Tibial nerve (tissue), 4 donors: ENCODE measurements at regions not wholly inside any gene's neighbourhood (a gene's known extent, or its start where the extent isn't known, plus 50 kb on each side); places are given as distances from the start of the nearest gene placed in this dataset.

Experiments used
- DNase-seq, 2 donors: peaks; one replicate each; pipeline ENCODE4 v3.0.0-alpha.2; 2019; ENCODE audit warnings: low spot score in 2 of 2
- H3K27ac ChIP-seq, 4 donors: fragments of 200-600 bp; sonication (generic) in 3 of 4; one replicate each; pipeline ENCODE4 v1.5.1; 2017 to 2019; ENCODE audit warnings: mild to moderate bottlenecking in 1 of 4
- H3K27me3 ChIP-seq, 2 donors: fragments of 200-600 bp; sonication (generic) in 1 of 2; one replicate each; pipeline versions ENCODE4 v1.5.1 to v1.6.0; 2017 to 2019
- H3K36me3 ChIP-seq, 3 donors: fragments of 200-600 bp; sonication (generic); one replicate each; pipeline ENCODE4 v1.5.1; 2018 to 2019
- H3K4me1 ChIP-seq, 4 donors: fragments of 200-600 bp; sonication (generic) in 3 of 4; one replicate each; pipeline ENCODE4 v1.5.1; 2017 to 2019
- H3K4me3 ChIP-seq, 4 donors: fragments of 200-600 bp; sonication (generic) in 3 of 4; one replicate each; pipeline ENCODE4 v1.5.1; 2017 to 2019; ENCODE audit warnings: mild to moderate bottlenecking in 1 of 4, moderate library complexity in 1 of 4
- H3K9me3 ChIP-seq, 4 donors: fragments of 200-600 bp; sonication (generic) in 3 of 4; one replicate each; pipeline ENCODE4 v1.5.1; 2017 to 2019
- CTCF ChIP-seq, 5 experiments: fragments of 200-600 bp in 3 of 5; fragments of 450-650 bp in 2 of 5; sonication (generic) in 3 of 5; IDR thresholded peaks; one replicate each; pipeline ENCODE4 v1.5.1; 2016 to 2019; ENCODE audit warnings: antibody characterized with exemption in 5 of 5, mild to moderate bottlenecking in 3 of 5, moderate library complexity in 2 of 5
- EP300 ChIP-seq, 2 donors: sonication (generic); formaldehyde crosslinking; IDR thresholded peaks; one replicate each; pipeline ENCODE4 v1.6.1; 2017; ENCODE audit warnings: antibody characterized with exemption in 2 of 2, mild to moderate bottlenecking in 1 of 2
- POLR2A ChIP-seq, 2 donors: fragments of 450-650 bp; IDR thresholded peaks; one replicate each; pipeline ENCODE4 v1.6.1; 2017; ENCODE audit warnings: antibody characterized with exemption in 2 of 2, mild to moderate bottlenecking in 2 of 2, moderate library complexity in 2 of 2
- WGBS, 2 donors: methylation state at CpG; one replicate each; pipeline ENCODE4 v1.1.5; 2018; 5-methylcytosine and 5-hydroxymethylcytosine counted together

- no peaks in the 10 kb centered on the region for H3K4me1 ChIP-seq
- TF ChIP-seq POLR2A (IDR thresholded peaks at IDR 0.05) (no peak), CTCF (IDR thresholded peaks at IDR 0.05) (no peak), EP300 (IDR thresholded peaks at IDR 0.05) (no peak)
- no peaks in the 10 kb centered on the region for H3K9me3 ChIP-seq
- DNase-seq, result no peak
- H3K36me3 ChIP-seq, result no peaks in the 10 kb centered on the region
- no peak overlapping the region for H3K27ac ChIP-seq
- 34 to 35% methylated on average over 1 of the region's 1 CpG for WGBS, 2 donors
- H3K27me3 ChIP-seq, result no peaks in the 10 kb centered on the region
- no peak overlapping the region for H3K4me3 ChIP-seq
These were observed 634.4 kb upstream of the C9orf72 start for GRCh38 chr9:28207657-28208056.

DNA sequence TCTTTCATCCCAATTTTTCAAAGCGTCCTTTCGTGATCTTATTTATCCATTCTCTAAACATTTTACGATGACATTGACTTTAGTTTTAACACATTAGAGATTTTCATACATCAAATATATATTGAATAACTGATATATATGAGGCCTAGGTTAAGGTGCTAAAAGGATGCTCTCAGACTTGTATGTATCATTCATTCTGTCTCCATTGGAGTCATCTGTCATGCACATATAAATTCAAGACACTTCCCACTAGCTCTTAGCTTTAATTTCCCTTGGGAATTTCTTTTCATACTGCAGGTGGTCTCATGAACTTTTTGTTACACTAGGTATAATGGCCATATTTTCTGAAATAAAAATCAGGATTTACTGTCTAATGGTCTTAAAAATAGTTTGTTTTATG, 635.8 kb upstream of the C9orf72 start:
- H3K36me3 ChIP-seq, result no peaks in the 10 kb centered on the region
- H3K27me3 ChIP-seq, result no peaks in the 10 kb centered on the region
- no peak for DNase-seq
- no peaks in the 10 kb centered on the region for H3K9me3 ChIP-seq
- TF ChIP-seq POLR2A (IDR thresholded peaks at IDR 0.05) (no peak), EP300 (IDR thresholded peaks at IDR 0.05) (no peak), CTCF (IDR thresholded peaks at IDR 0.05) (no peak)
- no peak overlapping the region for H3K4me3 ChIP-seq
- H3K4me1 ChIP-seq, result no peaks in the 10 kb centered on the region
- H3K27ac ChIP-seq, result no peak overlapping the region
- WGBS, 2 donors, result 95 to 96% methylated on average over 3 of the region's 3 CpGs

- no peaks in the 10 kb centered on the region for H3K27me3 ChIP-seq
- DNase-seq, result no peak
- no peaks in the 10 kb centered on the region for H3K36me3 ChIP-seq
- no peak overlapping the region for H3K4me3 ChIP-seq
- H3K27ac ChIP-seq, result no peak overlapping the region
- H3K9me3 ChIP-seq, result no peaks in the 10 kb centered on the region
- H3K4me1 ChIP-seq, result no peaks in the 10 kb centered on the region
- no peak for TF ChIP-seq EP300 (IDR thresholded peaks at IDR 0.05)
- TF ChIP-seq POLR2A (IDR thresholded peaks at IDR 0.05), result no peak
- no peak for TF ChIP-seq CTCF (IDR thresholded peaks at IDR 0.05)
These were observed 639.7 kb upstream of the C9orf72 start for GRCh38 chr9:28212979-28213378.

DNA sequence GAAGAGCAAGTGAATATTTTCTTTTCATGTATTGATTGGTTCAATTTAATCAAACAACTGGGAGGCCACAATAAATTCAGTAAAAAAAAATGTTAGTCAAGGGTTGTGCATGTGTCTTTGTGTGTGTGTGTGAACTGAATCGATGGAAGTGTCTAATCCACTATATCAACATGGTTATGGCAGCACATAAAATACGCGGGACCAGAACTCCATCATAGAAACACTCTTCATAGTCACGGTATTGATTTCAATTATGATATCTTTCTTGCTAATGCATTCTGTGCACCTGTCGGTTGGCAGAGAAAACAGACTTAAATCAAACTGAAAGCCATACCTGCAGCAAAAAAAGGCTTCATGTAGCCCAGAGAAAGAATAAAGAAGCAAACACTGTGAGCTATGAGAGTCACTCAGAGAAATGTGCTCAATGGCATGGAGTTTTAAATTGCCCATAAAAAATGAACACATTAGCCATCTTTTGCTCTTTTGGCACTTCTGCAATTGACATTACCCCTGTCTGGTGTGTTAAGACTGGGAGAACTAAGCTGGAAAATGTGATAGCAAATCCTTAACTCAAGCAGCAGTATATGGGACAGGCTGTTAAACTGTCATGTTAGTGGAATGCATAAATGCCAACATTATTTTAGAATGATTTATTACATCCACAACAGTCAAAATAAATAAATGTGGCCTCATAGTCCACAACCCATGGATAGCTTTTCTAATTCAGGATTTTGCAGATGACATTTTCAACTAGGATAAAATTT, 642.4 kb upstream of the C9orf72 start:
- TF ChIP-seq POLR2A (IDR thresholded peaks at IDR 0.05), result no peak
- no peak for TF ChIP-seq EP300 (IDR thresholded peaks at IDR 0.05)
- no peak for TF ChIP-seq CTCF (IDR thresholded peaks at IDR 0.05)
- no peak overlapping the region for H3K4me3 ChIP-seq
- no peaks in the 10 kb centered on the region for H3K36me3 ChIP-seq
- no peaks in the 10 kb centered on the region for H3K27me3 ChIP-seq
- 93 to 94% methylated on average over 5 of the region's 5 CpGs for WGBS, 2 donors
- H3K9me3 ChIP-seq, result no peaks in the 10 kb centered on the region
- no peak for DNase-seq
- no peak overlapping the region for H3K27ac ChIP-seq
- H3K4me1 ChIP-seq, result no peaks in the 10 kb centered on the region

DNA sequence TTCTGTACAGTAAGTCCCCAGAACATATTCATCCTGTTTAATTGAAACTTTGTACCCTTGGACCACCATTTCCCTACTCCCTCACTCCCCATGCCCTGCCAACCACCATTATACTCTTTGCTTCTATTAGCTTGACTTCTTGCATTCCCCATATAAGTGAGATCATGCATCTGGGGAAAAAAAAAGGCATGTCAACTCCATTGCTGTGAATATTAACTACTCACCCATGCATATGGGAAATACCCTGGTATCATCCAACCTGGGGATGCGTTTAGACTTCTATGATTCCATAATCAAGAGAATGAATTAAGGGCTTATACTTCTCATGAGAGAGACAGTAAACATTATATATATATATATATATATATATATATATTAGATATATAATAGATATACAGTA, 659.4 kb upstream of the C9orf72 start:
- Histone ChIP-seq H3K27me3 (no peaks in the 10 kb centered on the region), H3K36me3 (no peaks in the 10 kb centered on the region), H3K27ac (no peak overlapping the region), H3K4me3 (no peak overlapping the region), H3K4me1 (no peaks in the 10 kb centered on the region), H3K9me3 (peaks cover 0 to 11% (median 0%) of the 10 kb centered on the region in 4 donors)
- 95 to 100% methylated on average over 1 of the region's 1 CpG for WGBS, 2 donors
- no peak for DNase-seq
- TF ChIP-seq POLR2A (IDR thresholded peaks at IDR 0.05) (no peak), EP300 (IDR thresholded peaks at IDR 0.05) (no peak), CTCF (IDR thresholded peaks at IDR 0.05) (no peak)
